Chondrocyte (in vitro differentiated cells): ENCODE measurements at regions not wholly inside any gene's neighbourhood (a gene's known extent, or its start where the extent isn't known, plus 50 kb on each side); places are given as distances from the start of the nearest gene placed in this dataset.

Experiments
- DNase-seq: peaks from one replicate; pipeline ENCODE4 v3.0.0; 2021; ENCODE audit warnings: mixed read lengths, low spot score
- H3K27ac Mint-ChIP-seq: one replicate; pipeline ENCODE4 v1.8.0; 2021; ENCODE audit warnings: mild to moderate bottlenecking, moderate library complexity, mixed read lengths; ENCODE audit not compliant: unreplicated experiment
- H3K27me3 Mint-ChIP-seq: 2 replicates; pipeline ENCODE4 v1.8.0; 2021; ENCODE audit warnings: low read depth, mixed read lengths
- H3K36me3 Mint-ChIP-seq: 2 replicates; pipeline ENCODE4 v1.8.0; 2021; ENCODE audit warnings: low read depth, mixed read lengths
- H3K4me1 Mint-ChIP-seq: 2 replicates; pipeline ENCODE4 v1.8.0; 2021; ENCODE audit warnings: low read depth, mild to moderate bottlenecking, mixed read lengths
- H3K4me3 Mint-ChIP-seq: one replicate; pipeline ENCODE4 v1.8.0; 2021; ENCODE audit warnings: mild to moderate bottlenecking, moderate library complexity, mixed read lengths; ENCODE audit not compliant: unreplicated experiment
- H3K9me3 Mint-ChIP-seq: 2 replicates; pipeline ENCODE4 v1.8.0; 2021; ENCODE audit warnings: low read depth, mixed read lengths
- CTCF ChIP-seq: fragments of 200-600 bp; sonication (generic); IDR thresholded peaks from 2 replicates; pipeline ENCODE4 v1.5.0; 2021; ENCODE audit warnings: antibody characterized with exemption, mild to moderate bottlenecking, moderate library complexity

GRCh38 chr13:40484974-40485373, 181.5 kb downstream of the FOXO1 start:
- no peak overlapping the region for H3K27ac Mint-ChIP-seq
- no peak for TF ChIP-seq CTCF
- DNase-seq = no peak
- H3K9me3 Mint-ChIP-seq = no peaks in the 10 kb centered on the region
- H3K36me3 Mint-ChIP-seq = no peaks in the 10 kb centered on the region
- H3K27me3 Mint-ChIP-seq = no peaks in the 10 kb centered on the region
- H3K4me1 Mint-ChIP-seq = peaks cover 28% of the 10 kb centered on the region
- no peak overlapping the region for H3K4me3 Mint-ChIP-seq

- no peak for TF ChIP-seq CTCF
- Mint-ChIP-seq H3K27ac (no peak overlapping the region), H3K27me3 (no peaks in the 10 kb centered on the region), H3K4me1 (peaks cover 20% of the 10 kb centered on the region), H3K9me3 (no peaks in the 10 kb centered on the region), H3K4me3 (no peak overlapping the region), H3K36me3 (no peaks in the 10 kb centered on the region)
- DNase-seq = no peak
These were observed 180.6 kb downstream of the FOXO1 start for GRCh38 chr13:40485611-40486517.

- no peak for TF ChIP-seq CTCF
These were observed 179.8 kb downstream of the FOXO1 start for GRCh38 chr13:40486518-40487163.

GRCh38 chr13:40488869-40489391, 177.5 kb downstream of the FOXO1 start:
- H3K4me3 Mint-ChIP-seq = no peak overlapping the region
- H3K4me1 Mint-ChIP-seq = peaks cover 17% of the 10 kb centered on the region
- no peak for DNase-seq
- TF ChIP-seq CTCF = no peak
- H3K36me3 Mint-ChIP-seq = no peaks in the 10 kb centered on the region
- no peaks in the 10 kb centered on the region for H3K9me3 Mint-ChIP-seq
- H3K27ac Mint-ChIP-seq = no peak overlapping the region
- no peaks in the 10 kb centered on the region for H3K27me3 Mint-ChIP-seq

More at GRCh38 chr13:40486518-40487163, 179.8 kb downstream of the FOXO1 start:
- H3K27me3 Mint-ChIP-seq = no peaks in the 10 kb centered on the region
- no peak for DNase-seq
- H3K4me1 Mint-ChIP-seq = peaks cover 19% of the 10 kb centered on the region
- no peak overlapping the region for H3K4me3 Mint-ChIP-seq
- no peaks in the 10 kb centered on the region for H3K36me3 Mint-ChIP-seq
- no peak overlapping the region for H3K27ac Mint-ChIP-seq
- no peaks in the 10 kb centered on the region for H3K9me3 Mint-ChIP-seq

GRCh38 chr13:40490086-40490758, 176.2 kb downstream of the FOXO1 start:
- DNase-seq = no peak
- Mint-ChIP-seq H3K36me3 (no peaks in the 10 kb centered on the region), H3K4me3 (no peak overlapping the region), H3K27ac (no peak overlapping the region), H3K4me1 (peaks cover 17% of the 10 kb centered on the region), H3K9me3 (no peaks in the 10 kb centered on the region), H3K27me3 (no peaks in the 10 kb centered on the region)
- no peak for TF ChIP-seq CTCF
